Neural cell (in vitro differentiated cells): ENCODE measurements at regions not wholly inside any gene's neighbourhood (a gene's known extent, or its start where the extent isn't known, plus 50 kb on each side); places are given as distances from the start of the nearest gene placed in this dataset.

ENCODE experiments used
- H2AFZ ChIP-seq: fragments of 200-600, 300-800 bp; sonication (generic), shearing (Covaris generic); 2 replicates; pipeline ENCODE4 v1.6.0; 2014; ENCODE audit warnings: low read depth, mild to moderate bottlenecking, antibody characterized with exemption, low read length, moderate library complexity
- H3F3A ChIP-seq: fragments of 200-600 bp; shearing (Covaris generic); 2 replicates; pipeline ENCODE4 v1.6.1; 2016; ENCODE audit warnings: mild to moderate bottlenecking, moderate library complexity, mixed read lengths, antibody characterized with exemption, low read length; ENCODE audit not compliant: insufficient read depth, poor library complexity, severe bottlenecking
- H3K27ac ChIP-seq: fragments of 200-600, 300-800 bp; sonication (generic), shearing (Covaris generic); 2 replicates; pipeline ENCODE4 v1.5.1; 2014; ENCODE audit warnings: mild to moderate bottlenecking, low read length, moderate library complexity
- H3K27me3 ChIP-seq: fragments of 300-800, 200-600 bp; sonication (generic), shearing (Covaris generic); 2 replicates; pipeline ENCODE4 v1.6.0; 2014; ENCODE audit warnings: mild to moderate bottlenecking, low read depth, low read length, moderate library complexity; ENCODE audit not compliant: insufficient read depth
- H3K36me3 ChIP-seq: fragments of 300-800, 200-600 bp; sonication (generic), shearing (Covaris generic); 2 replicates; pipeline ENCODE4 v1.5.1; 2014; ENCODE audit warnings: mild to moderate bottlenecking, antibody characterized with exemption, low read length, moderate library complexity; ENCODE audit not compliant: insufficient read depth
- H3K4me2 ChIP-seq: fragments of 300-800, 200-600 bp; sonication (generic), shearing (Covaris generic); 2 replicates; pipeline ENCODE4 v1.6.0; 2014; ENCODE audit warnings: mild to moderate bottlenecking, low read length
- H3K4me3 ChIP-seq: fragments of 300-800, 200-600 bp; sonication (generic), shearing (Covaris generic); 2 replicates; pipeline ENCODE4 v1.5.1; 2014; ENCODE audit warnings: mild to moderate bottlenecking, low read length, moderate library complexity
- H3K79me2 ChIP-seq: fragments of 200-600 bp; shearing (Covaris generic); replicated peaks from 2 replicates; pipeline ENCODE4 v1.6.0; 2014; ENCODE audit warnings: mild to moderate bottlenecking, low read length, moderate library complexity; ENCODE audit not compliant: insufficient read depth
- H3K9ac ChIP-seq: fragments of 300-800, 200-600 bp; sonication (generic), shearing (Covaris generic); 2 replicates; pipeline ENCODE4 v1.6.1; 2016; ENCODE audit warnings: mild to moderate bottlenecking, low read length, mixed read lengths
- H3K9me2 ChIP-seq: fragments of 200-600 bp; shearing (Covaris generic); 2 replicates; pipeline ENCODE4 v1.6.1; 2016; ENCODE audit warnings: mild to moderate bottlenecking, low read length, mixed read lengths; ENCODE audit not compliant: insufficient read depth
- H3K9me3 ChIP-seq: fragments of 200-600, 300-800 bp; sonication (generic), shearing (Covaris generic); 2 replicates; pipeline ENCODE4 v1.6.1; 2016; ENCODE audit warnings: mild to moderate bottlenecking, mixed run types, low read length, moderate library complexity, mixed read lengths
- H4K20me1 ChIP-seq: fragments of 200-600 bp; shearing (Covaris generic); 2 replicates; pipeline ENCODE4 v1.6.1; 2016; ENCODE audit warnings: mild to moderate bottlenecking, mixed run types; ENCODE audit not compliant: insufficient read depth
- EP300 ChIP-seq: fragments of 450-650 bp; conservative IDR thresholded peaks from 2 replicates; pipeline ENCODE4 v1.6.1; 2014; ENCODE audit warnings: antibody characterized with exemption, mild to moderate bottlenecking, moderate library complexity; ENCODE audit not compliant: poor library complexity, severe bottlenecking
- EZH2 ChIP-seq: fragments of 200-600, 300-800 bp; shearing (Covaris generic), sonication (generic); IDR thresholded peaks from 2 replicates; pipeline ENCODE4 v1.6.1; 2014; ENCODE audit warnings: antibody characterized with exemption, low read length, borderline replicate concordance, mild to moderate bottlenecking; ENCODE audit not compliant: insufficient read depth, poor library complexity, severe bottlenecking
- MXI1 ChIP-seq: fragments of 450-650 bp; conservative IDR thresholded peaks from 2 replicates; pipeline ENCODE4 v1.6.1; 2014; ENCODE audit warnings: antibody characterized with exemption, mild to moderate bottlenecking; ENCODE audit not compliant: poor library complexity, severe bottlenecking
- POLR2AphosphoS5 ChIP-seq: IDR thresholded peaks from 2 replicates; pipeline ENCODE4 v1.6.1; 2012
- RAD21 ChIP-seq: fragments of 450-650 bp; conservative IDR thresholded peaks from 2 replicates; pipeline ENCODE4 v1.6.1; 2014; ENCODE audit warnings: antibody characterized with exemption, mild to moderate bottlenecking, moderate library complexity
- SMC3 ChIP-seq: fragments of 450-650 bp; conservative IDR thresholded peaks from 2 replicates; pipeline ENCODE4 v1.6.1; 2014; ENCODE audit warnings: antibody characterized with exemption, mild to moderate bottlenecking, moderate library complexity; ENCODE audit not compliant: poor library complexity
- TAF1 ChIP-seq: IDR thresholded peaks from 2 replicates; pipeline ENCODE4 v1.6.1; 2012; ENCODE audit warnings: low read depth
- TF ChIP-seq, protein P1 (sequence below): IDR thresholded peaks from 2 replicates; pipeline ENCODE4 v1.6.1; 2012; ENCODE audit warnings: borderline replicate concordance
- TF ChIP-seq, protein P2 (sequence below): fragments of 450-650 bp; IDR thresholded peaks from 2 replicates; pipeline ENCODE4 v1.5.1; 2014; ENCODE audit warnings: antibody characterized with exemption, mild to moderate bottlenecking, moderate library complexity; ENCODE audit not compliant: poor library complexity, severe bottlenecking

DNA sequence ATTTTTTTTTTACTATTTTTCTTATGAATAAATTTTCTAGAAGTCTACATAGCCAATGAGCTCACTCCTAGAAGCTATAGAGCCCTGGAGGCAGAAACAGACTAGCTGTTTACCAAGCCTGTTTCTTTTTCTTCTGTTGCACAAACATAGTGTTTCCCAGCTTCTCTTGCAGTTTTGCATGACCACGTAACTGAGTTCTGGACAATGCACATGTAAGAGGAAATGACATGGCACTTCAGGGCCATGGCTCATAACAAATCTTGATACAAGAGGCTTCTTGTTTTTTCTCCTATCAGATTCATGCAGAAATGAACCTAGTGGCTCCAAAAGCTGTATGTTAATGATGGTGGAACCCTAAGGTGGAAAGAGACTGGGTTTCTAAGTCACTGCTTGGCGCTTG lies 127.4 kb downstream of the ZNF330 start:
- no peaks in the 10 kb centered on the region for H3K36me3 ChIP-seq
- H3K9ac ChIP-seq = no peak overlapping the region
- TF ChIP-seq SMC3 = no peak
- TF ChIP-seq EZH2 = no peak
- no peak for TF ChIP-seq TAF1
- TF ChIP-seq RAD21 = no peak
- TF ChIP-seq, protein P1, sequence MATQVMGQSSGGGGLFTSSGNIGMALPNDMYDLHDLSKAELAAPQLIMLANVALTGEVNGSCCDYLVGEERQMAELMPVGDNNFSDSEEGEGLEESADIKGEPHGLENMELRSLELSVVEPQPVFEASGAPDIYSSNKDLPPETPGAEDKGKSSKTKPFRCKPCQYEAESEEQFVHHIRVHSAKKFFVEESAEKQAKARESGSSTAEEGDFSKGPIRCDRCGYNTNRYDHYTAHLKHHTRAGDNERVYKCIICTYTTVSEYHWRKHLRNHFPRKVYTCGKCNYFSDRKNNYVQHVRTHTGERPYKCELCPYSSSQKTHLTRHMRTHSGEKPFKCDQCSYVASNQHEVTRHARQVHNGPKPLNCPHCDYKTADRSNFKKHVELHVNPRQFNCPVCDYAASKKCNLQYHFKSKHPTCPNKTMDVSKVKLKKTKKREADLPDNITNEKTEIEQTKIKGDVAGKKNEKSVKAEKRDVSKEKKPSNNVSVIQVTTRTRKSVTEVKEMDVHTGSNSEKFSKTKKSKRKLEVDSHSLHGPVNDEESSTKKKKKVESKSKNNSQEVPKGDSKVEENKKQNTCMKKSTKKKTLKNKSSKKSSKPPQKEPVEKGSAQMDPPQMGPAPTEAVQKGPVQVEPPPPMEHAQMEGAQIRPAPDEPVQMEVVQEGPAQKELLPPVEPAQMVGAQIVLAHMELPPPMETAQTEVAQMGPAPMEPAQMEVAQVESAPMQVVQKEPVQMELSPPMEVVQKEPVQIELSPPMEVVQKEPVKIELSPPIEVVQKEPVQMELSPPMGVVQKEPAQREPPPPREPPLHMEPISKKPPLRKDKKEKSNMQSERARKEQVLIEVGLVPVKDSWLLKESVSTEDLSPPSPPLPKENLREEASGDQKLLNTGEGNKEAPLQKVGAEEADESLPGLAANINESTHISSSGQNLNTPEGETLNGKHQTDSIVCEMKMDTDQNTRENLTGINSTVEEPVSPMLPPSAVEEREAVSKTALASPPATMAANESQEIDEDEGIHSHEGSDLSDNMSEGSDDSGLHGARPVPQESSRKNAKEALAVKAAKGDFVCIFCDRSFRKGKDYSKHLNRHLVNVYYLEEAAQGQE = no peak
- no peak for TF ChIP-seq MXI1
- no peak for TF ChIP-seq EP300
- TF ChIP-seq, protein P2, sequence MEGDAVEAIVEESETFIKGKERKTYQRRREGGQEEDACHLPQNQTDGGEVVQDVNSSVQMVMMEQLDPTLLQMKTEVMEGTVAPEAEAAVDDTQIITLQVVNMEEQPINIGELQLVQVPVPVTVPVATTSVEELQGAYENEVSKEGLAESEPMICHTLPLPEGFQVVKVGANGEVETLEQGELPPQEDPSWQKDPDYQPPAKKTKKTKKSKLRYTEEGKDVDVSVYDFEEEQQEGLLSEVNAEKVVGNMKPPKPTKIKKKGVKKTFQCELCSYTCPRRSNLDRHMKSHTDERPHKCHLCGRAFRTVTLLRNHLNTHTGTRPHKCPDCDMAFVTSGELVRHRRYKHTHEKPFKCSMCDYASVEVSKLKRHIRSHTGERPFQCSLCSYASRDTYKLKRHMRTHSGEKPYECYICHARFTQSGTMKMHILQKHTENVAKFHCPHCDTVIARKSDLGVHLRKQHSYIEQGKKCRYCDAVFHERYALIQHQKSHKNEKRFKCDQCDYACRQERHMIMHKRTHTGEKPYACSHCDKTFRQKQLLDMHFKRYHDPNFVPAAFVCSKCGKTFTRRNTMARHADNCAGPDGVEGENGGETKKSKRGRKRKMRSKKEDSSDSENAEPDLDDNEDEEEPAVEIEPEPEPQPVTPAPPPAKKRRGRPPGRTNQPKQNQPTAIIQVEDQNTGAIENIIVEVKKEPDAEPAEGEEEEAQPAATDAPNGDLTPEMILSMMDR = no peak
- H2AFZ ChIP-seq = no peak overlapping the region
- no peaks in the 10 kb centered on the region for H3K9me2 ChIP-seq
- no peaks in the 10 kb centered on the region for H3K79me2 ChIP-seq
- H3F3A ChIP-seq = no peaks in the 10 kb centered on the region
- H3K4me3 ChIP-seq = no peak overlapping the region
- no peak overlapping the region for H3K27ac ChIP-seq
- no peaks in the 10 kb centered on the region for H3K27me3 ChIP-seq
- no peaks in the 10 kb centered on the region for H4K20me1 ChIP-seq
- H3K9me3 ChIP-seq = no peaks in the 10 kb centered on the region
- H3K4me2 ChIP-seq = no peak overlapping the region

DNA sequence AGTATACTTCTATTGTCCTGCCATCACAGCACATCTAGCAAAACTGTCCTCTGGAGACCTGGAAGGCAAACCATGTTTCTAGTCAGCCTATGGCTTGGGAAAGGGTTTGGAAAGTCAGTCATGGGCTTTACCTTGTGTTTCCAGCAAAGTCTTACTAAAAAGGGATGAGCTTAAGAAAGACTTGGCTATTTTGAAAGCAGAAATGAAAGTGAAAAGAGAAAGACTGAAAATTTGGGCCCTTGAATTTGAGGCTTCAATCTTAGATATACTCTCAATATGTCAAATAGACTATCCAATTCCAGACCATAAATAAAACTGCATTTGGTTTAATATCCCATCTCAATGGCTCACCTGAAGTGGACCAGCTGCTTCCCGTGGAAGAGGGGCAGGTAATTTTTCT lies 127.9 kb downstream of the ZNF330 start:
- Histone ChIP-seq H4K20me1 (no peaks in the 10 kb centered on the region), H3F3A (no peaks in the 10 kb centered on the region), H3K4me2 (no peak overlapping the region), H3K9me2 (no peaks in the 10 kb centered on the region), H3K9me3 (no peaks in the 10 kb centered on the region), H3K4me3 (no peak overlapping the region), H3K27me3 (no peaks in the 10 kb centered on the region), H2AFZ (no peak overlapping the region), H3K9ac (no peak overlapping the region), H3K79me2 (no peaks in the 10 kb centered on the region), H3K27ac (no peak overlapping the region), H3K36me3 (no peaks in the 10 kb centered on the region)
- TF ChIP-seq RAD21 (no peak), SMC3 (no peak)

DNA sequence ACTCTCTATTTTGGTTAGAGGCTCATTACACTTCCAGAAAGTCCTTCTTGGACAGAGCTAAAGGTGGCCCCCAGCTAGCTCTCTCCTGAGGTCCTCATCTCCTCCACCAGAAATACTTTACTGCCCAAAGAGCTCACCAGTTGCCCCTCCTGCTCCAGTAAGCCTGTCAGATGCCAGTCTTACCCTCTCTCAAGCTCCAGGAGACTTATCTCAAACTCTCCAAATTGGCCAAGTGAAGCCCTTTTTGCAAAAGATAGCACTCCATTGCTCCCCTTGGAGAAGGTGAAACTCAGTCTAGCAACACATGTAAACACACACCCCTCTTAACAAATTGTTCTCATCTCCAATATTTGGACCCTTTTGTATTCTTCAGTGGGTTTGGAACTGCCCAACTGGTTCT lies 128.5 kb downstream of the ZNF330 start:
- Histone ChIP-seq H3K79me2 (no peaks in the 10 kb centered on the region), H3K4me2 (no peak overlapping the region), H3K9me2 (no peaks in the 10 kb centered on the region), H2AFZ (no peak overlapping the region), H3K27ac (no peak overlapping the region), H4K20me1 (no peaks in the 10 kb centered on the region), H3K36me3 (no peaks in the 10 kb centered on the region), H3F3A (no peaks in the 10 kb centered on the region), H3K4me3 (no peak overlapping the region), H3K27me3 (no peaks in the 10 kb centered on the region), H3K9ac (no peak overlapping the region), H3K9me3 (no peaks in the 10 kb centered on the region)
- TF ChIP-seq SMC3 = no peak
- TF ChIP-seq POLR2AphosphoS5 = no peak
